ENCODE measurements at regions not wholly inside any gene's neighbourhood (a gene's known extent, or its start where the extent isn't known, plus 50 kb on each side); places are given as distances from the start of the nearest gene placed in this dataset.

DNA sequence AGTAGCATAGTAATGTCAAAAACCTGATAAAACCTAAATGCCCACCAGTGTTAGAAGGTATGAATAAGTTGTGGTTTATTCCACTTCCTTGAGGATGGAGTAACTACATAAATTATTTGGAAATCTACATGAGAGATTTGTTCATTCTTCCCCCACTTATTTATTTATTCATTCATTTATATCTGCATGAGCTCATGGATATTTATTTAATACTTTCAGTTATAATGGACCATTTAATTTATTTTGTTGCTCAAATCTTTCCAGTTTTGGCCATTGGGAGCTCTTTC, 223.8 kb upstream of the S1PR3 start:
- Histone ChIP-seq H3K36me3 (ENCODE audit: control insufficient read depth in 2 of 2, extremely low read depth in 1 of 2, insufficient read depth in 2 of 2, low read length in 2 of 2) (no peaks in the 10 kb centered on the region), H3K27ac (ENCODE audit: insufficient read depth, low read depth, low read length) (no peak overlapping the region), H3K9ac (replicated peaks; ENCODE audit: extremely low read depth, insufficient read depth, low read length) (no peak overlapping the region), H3K79me2 (ENCODE audit: control insufficient read depth, insufficient read depth, low read length) (no peaks in the 10 kb centered on the region), H3K9me3 (replicated peaks; ENCODE audit: control insufficient read depth, insufficient read depth, low read length) (no peaks in the 10 kb centered on the region), H3K4me1 (ENCODE audit: control insufficient read depth, extremely low read depth, insufficient read depth, low read length) (peaks cover 26% of the 10 kb centered on the region), H3K9me1 (replicated peaks; ENCODE audit: control insufficient read depth, extremely low read depth, insufficient read depth, low read length) (no peaks in the 10 kb centered on the region), H3K4me3 (replicated peaks in 1 of 3; ENCODE audit: insufficient read depth in 1 of 3, low read depth in 1 of 3, low read length in 3 of 3) (no peak overlapping the region), H3K4me2 (ENCODE audit: insufficient read depth, low read length) (no peak overlapping the region), H3K27me3 (ENCODE audit: control insufficient read depth in 2 of 2, insufficient read depth in 2 of 2, low read length in 2 of 2) (no peaks in the 10 kb centered on the region), H2AFZ (ENCODE audit: low read depth, low read length) (no peak overlapping the region), H4K20me1 (replicated peaks; ENCODE audit: control insufficient read depth, extremely low read depth, insufficient read depth, low read length) (no peaks in the 10 kb centered on the region)
- ChIA-PET POLR2A (interaction anchor here (1.1 kb wide), 1 partner anchor 10 kb away, joined by 3 read pairs; no protein-coding TSS in a partner anchor), CTCF (interaction anchor here (1.2 kb wide), 1 partner anchor 11 kb away, joined by 3 read pairs; no protein-coding TSS in a partner anchor)
- intact Hi-C loops (cut with micrococcal nuclease) (no loop called here), dilution Hi-C loops (cut with MboI; ENCODE audit: extremely low pct_ligation_motif_present, low sequenced_read_pairs) (no loop called here)
- DNase-seq (ENCODE audit: low read depth, low spot score) (no peak), FAIRE-seq (no peak)
- TF ChIP-seq POLR2AphosphoS5 (IDR thresholded peaks at IDR 0.05; ENCODE audit: insufficient read depth, low read depth, low read length): no peak
- no peak for TF ChIP-seq POLR2A (IDR thresholded peaks at IDR 0.05; ENCODE audit: low read depth, low read length)
- TF ChIP-seq, protein P1, sequence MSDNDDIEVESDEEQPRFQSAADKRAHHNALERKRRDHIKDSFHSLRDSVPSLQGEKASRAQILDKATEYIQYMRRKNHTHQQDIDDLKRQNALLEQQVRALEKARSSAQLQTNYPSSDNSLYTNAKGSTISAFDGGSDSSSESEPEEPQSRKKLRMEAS (IDR thresholded peaks at IDR 0.05; ENCODE audit: insufficient read depth, insufficient read length): no peak
- TF ChIP-seq, protein P2, sequence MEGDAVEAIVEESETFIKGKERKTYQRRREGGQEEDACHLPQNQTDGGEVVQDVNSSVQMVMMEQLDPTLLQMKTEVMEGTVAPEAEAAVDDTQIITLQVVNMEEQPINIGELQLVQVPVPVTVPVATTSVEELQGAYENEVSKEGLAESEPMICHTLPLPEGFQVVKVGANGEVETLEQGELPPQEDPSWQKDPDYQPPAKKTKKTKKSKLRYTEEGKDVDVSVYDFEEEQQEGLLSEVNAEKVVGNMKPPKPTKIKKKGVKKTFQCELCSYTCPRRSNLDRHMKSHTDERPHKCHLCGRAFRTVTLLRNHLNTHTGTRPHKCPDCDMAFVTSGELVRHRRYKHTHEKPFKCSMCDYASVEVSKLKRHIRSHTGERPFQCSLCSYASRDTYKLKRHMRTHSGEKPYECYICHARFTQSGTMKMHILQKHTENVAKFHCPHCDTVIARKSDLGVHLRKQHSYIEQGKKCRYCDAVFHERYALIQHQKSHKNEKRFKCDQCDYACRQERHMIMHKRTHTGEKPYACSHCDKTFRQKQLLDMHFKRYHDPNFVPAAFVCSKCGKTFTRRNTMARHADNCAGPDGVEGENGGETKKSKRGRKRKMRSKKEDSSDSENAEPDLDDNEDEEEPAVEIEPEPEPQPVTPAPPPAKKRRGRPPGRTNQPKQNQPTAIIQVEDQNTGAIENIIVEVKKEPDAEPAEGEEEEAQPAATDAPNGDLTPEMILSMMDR (IDR thresholded peaks at IDR 0.05; ENCODE audit: extremely low read depth in 1 of 2, insufficient read depth in 1 of 2, low read depth in 1 of 2, low read length in 2 of 2): no peak
- no peak for TF ChIP-seq EZH2 (IDR thresholded peaks at IDR 0.05; ENCODE audit: borderline replicate concordance, low read depth, low read length, severe bottlenecking)
- TF ChIP-seq MYC (IDR thresholded peaks at IDR 0.05; ENCODE audit: low read depth, low read length): no peak
- TF ChIP-seq GATA2 (IDR thresholded peaks at IDR 0.05; ENCODE audit: insufficient read depth, insufficient read length, low read depth, low read length): no peak
- no peak for TF ChIP-seq JUN (IDR thresholded peaks at IDR 0.05; ENCODE audit: borderline replicate concordance, insufficient read depth, insufficient read length, low read depth)
- TF ChIP-seq FOS (IDR thresholded peaks at IDR 0.05; ENCODE audit: borderline replicate concordance, insufficient read depth, low read length): no peak
- no TSS peak for BruUV-seq (replicated peaks)

All from endothelial cell of umbilical vein (primary cell).